Coronary artery (tissue), 2 donors: ENCODE measurements at regions not wholly inside any gene's neighbourhood (a gene's known extent, or its start where the extent isn't known, plus 50 kb on each side); places are given as distances from the start of the nearest gene placed in this dataset.

Experiments used
- DNase-seq: peaks from one replicate; pipeline ENCODE4 v3.0.0-alpha.2; 2017; ENCODE audit warnings: low spot score
- H3K27ac ChIP-seq, 2 donors: fragments of 200-600 bp; sonication (generic); one replicate each; pipeline ENCODE4 v1.5.1; 2016 to 2019
- H3K4me3 ChIP-seq: fragments of 200-600 bp; sonication (generic); 2 replicates; pipeline ENCODE4 v1.5.1; 2016; ENCODE audit warnings: mild to moderate bottlenecking, moderate library complexity
- CTCF ChIP-seq: fragments of 200-600 bp; sonication (generic); IDR thresholded peaks from one replicate; pipeline ENCODE4 v1.5.1; 2019; ENCODE audit warnings: antibody characterized with exemption

GRCh38 chr13:32946558-32946957, 69.7 kb upstream of the KL start:
- Histone ChIP-seq H3K27ac (no peak overlapping the region), H3K4me3 (no peak overlapping the region)
- no peak for DNase-seq
- TF ChIP-seq CTCF: no peak

- no peak overlapping the region for H3K4me3 ChIP-seq
- H3K27ac ChIP-seq: no peak overlapping the region
- no peak for TF ChIP-seq CTCF
- DNase-seq: no peak
These were observed 68.6 kb upstream of the KL start for GRCh38 chr13:32947411-32948276.

- no peak for DNase-seq
- TF ChIP-seq CTCF: no peak
- no peak overlapping the region for H3K27ac ChIP-seq
- no peak overlapping the region for H3K4me3 ChIP-seq
These were observed 66.4 kb upstream of the KL start for GRCh38 chr13:32949820-32950219.

- Histone ChIP-seq H3K4me3 (no peak overlapping the region), H3K27ac (no peak overlapping the region)
- no peak for DNase-seq
- no peak for TF ChIP-seq CTCF
These were observed 64.6 kb upstream of the KL start for GRCh38 chr13:32951580-32951979.

- TF ChIP-seq CTCF: no peak
- no peak overlapping the region for H3K27ac ChIP-seq
These were observed 60.2 kb upstream of the KL start for GRCh38 chr13:32955881-32956594.

GRCh38 chr13:32956595-32956933, 59.7 kb upstream of the KL start:
- Histone ChIP-seq H3K27ac (no peak overlapping the region), H3K4me3 (no peak overlapping the region)
- TF ChIP-seq CTCF: no peak
- no peak for DNase-seq

More at GRCh38 chr13:32955881-32956594, 60.2 kb upstream of the KL start:
- no peak for DNase-seq
- H3K4me3 ChIP-seq: no peak overlapping the region

- DNase-seq: no peak
- TF ChIP-seq CTCF: no peak
- H3K4me3 ChIP-seq: no peak overlapping the region
- no peak overlapping the region for H3K27ac ChIP-seq
These were observed 55.6 kb upstream of the KL start for GRCh38 chr13:32960626-32961025.
